DND-41 (cell line): ENCODE measurements at regions not wholly inside any gene's neighbourhood (a gene's known extent, or its start where the extent isn't known, plus 50 kb on each side); places are given as distances from the start of the nearest gene placed in this dataset.

Experiments
- EZH2 ChIP-seq: IDR thresholded peaks from 3 replicates; pipeline ENCODE4 v1.6.1; 2012; ENCODE audit warnings: borderline replicate concordance, low read depth, mild to moderate bottlenecking, moderate library complexity, low read length, inconsistent platforms; ENCODE audit not compliant: severe bottlenecking
- TF ChIP-seq, protein P1 (sequence below): IDR thresholded peaks from 2 replicates; pipeline ENCODE4 v1.5.1; 2012; ENCODE audit warnings: borderline replicate concordance, low read length, moderate library complexity, mild to moderate bottlenecking; ENCODE audit not compliant: poor library complexity, severe bottlenecking; ENCODE audit errors: extremely low read depth

DNA sequence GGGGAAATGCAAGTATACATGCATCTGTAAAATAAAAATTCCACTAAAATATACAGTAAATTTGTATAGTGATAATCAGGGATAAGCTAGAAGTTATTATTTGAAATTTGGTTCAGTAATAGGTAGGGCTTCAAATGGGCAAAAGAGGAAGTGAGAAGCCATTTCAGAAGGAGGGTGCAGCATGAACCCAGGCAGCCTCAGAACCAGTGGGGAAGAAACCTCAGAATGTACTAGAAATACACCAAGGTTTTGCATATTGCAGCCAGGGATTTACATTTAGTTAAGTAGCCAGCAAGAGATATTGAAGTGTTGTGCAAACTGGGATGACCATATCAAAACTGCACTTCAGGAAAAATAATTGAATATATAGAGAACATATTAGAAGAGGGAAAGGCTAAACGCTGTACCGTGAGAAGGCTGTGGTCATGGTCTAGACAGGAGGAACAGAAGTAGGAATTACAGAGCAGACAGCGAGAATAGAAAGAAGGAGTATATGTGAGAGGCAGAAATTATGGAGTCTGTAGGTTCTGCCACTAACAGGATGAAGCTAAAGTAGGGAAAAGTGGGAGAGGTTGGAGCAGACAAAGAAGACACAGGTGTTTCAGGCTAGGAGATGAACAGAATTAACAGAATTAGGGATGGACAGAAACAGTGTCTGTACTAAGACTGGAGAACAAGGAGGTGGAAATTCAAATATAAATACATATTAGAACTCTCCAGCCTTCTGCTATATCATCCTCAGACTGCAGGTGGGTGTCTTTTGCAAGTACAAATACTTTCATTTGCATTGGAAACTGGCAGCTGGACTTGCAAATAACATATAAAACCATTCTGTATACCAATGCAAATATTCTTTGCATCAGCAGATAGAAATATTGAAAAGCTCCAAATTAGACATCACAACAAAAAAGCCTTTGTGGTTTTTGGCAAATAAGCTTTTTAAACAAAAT, 335.6 kb downstream of the ZNF608 start:
- TF ChIP-seq, protein P1, sequence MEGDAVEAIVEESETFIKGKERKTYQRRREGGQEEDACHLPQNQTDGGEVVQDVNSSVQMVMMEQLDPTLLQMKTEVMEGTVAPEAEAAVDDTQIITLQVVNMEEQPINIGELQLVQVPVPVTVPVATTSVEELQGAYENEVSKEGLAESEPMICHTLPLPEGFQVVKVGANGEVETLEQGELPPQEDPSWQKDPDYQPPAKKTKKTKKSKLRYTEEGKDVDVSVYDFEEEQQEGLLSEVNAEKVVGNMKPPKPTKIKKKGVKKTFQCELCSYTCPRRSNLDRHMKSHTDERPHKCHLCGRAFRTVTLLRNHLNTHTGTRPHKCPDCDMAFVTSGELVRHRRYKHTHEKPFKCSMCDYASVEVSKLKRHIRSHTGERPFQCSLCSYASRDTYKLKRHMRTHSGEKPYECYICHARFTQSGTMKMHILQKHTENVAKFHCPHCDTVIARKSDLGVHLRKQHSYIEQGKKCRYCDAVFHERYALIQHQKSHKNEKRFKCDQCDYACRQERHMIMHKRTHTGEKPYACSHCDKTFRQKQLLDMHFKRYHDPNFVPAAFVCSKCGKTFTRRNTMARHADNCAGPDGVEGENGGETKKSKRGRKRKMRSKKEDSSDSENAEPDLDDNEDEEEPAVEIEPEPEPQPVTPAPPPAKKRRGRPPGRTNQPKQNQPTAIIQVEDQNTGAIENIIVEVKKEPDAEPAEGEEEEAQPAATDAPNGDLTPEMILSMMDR, result peak; percentile 30
- TF ChIP-seq EZH2, result no peak
